GM12875 (cell line): ENCODE measurements at regions not wholly inside any gene's neighbourhood (a gene's known extent, or its start where the extent isn't known, plus 50 kb on each side); places are given as distances from the start of the nearest gene placed in this dataset.

ENCODE experiments used
- H3K4me3 ChIP-seq: one replicate; pipeline ENCODE4 v1.5.1; 2011; ENCODE audit warnings: low read depth, low read length, control low read depth
- TF ChIP-seq, protein P1 (sequence below): IDR thresholded peaks from 2 replicates; pipeline ENCODE4 v1.5.1; 2011; ENCODE audit warnings: low read depth, mild to moderate bottlenecking, control low read depth, inconsistent platforms, low read length, moderate library complexity, borderline replicate concordance; ENCODE audit not compliant: insufficient read depth

GRCh38 chr2:106041150-106041549 is 153.0 kb downstream of the UXS1 start:
- H3K4me3 ChIP-seq = no peak overlapping the region

GRCh38 chr2:106039634-106040315 is 154.3 kb downstream of the UXS1 start:
- no peak overlapping the region for H3K4me3 ChIP-seq
- TF ChIP-seq, protein P1, sequence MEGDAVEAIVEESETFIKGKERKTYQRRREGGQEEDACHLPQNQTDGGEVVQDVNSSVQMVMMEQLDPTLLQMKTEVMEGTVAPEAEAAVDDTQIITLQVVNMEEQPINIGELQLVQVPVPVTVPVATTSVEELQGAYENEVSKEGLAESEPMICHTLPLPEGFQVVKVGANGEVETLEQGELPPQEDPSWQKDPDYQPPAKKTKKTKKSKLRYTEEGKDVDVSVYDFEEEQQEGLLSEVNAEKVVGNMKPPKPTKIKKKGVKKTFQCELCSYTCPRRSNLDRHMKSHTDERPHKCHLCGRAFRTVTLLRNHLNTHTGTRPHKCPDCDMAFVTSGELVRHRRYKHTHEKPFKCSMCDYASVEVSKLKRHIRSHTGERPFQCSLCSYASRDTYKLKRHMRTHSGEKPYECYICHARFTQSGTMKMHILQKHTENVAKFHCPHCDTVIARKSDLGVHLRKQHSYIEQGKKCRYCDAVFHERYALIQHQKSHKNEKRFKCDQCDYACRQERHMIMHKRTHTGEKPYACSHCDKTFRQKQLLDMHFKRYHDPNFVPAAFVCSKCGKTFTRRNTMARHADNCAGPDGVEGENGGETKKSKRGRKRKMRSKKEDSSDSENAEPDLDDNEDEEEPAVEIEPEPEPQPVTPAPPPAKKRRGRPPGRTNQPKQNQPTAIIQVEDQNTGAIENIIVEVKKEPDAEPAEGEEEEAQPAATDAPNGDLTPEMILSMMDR = no peak

More at GRCh38 chr2:106041150-106041549, 153.0 kb downstream of the UXS1 start:
- TF ChIP-seq, protein P1 = no peak

DNA sequence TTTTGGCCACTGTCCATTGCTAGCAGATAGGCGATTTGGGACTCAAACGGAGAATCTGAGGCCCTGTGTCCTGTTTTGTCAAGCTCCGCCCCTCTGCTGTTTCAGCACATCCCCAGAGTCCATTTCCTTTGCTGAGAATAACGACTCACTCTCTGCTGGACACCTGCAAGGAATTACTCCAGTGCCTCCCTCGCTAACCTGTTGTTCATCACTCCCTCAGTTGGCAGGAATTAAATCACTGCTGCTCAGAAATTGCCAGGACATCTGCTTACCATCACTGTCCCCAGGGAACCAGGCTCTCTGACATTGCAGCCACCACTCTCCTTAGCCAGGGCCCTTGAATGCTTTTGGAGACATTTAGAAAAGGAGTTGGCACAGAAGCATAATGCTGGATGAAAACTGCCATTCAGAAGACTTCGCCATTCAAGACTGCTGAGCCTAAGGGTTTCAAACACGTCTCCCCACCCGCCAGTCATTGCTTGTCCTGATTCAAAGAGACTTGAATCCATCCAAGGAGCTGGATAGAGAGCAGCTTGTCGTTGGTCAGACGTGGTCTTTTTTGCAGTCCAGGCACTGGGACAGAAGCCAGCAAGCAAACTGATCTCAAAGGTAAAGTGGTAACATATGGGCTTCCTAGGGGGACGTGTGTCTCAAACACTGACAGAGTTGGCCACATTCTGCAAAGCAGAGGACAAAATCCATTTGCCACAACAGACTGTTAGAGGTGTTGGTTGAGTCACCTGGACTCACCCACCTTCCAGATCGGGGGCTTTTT is 155.3 kb downstream of the UXS1 start:
- TF ChIP-seq, protein P1 = no peak
- H3K4me3 ChIP-seq = no peak overlapping the region

DNA sequence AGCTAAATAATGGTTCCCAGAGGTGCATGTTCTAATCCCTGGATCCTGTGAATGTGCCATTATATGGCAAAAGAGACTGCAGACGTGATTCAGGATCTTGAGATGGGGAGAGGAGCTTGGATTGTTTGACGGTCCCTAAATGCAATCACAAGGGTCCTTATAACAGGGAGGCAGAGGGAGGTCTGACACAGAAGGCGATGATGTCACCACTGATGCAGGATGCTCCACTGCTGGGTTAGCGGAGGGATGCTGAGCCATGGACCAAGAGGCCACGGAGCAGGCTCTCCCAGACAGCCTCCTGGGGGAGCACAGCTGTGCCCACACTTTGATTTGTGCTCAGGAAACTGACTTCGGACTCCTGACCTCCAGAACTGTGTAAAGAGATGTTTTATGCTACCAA is 156.2 kb downstream of the UXS1 start:
- no peak overlapping the region for H3K4me3 ChIP-seq
- TF ChIP-seq, protein P1 = no peak

- no peak overlapping the region for H3K4me3 ChIP-seq
- TF ChIP-seq, protein P1 = no peak
Measured at GRCh38 chr2:106037262-106037661, 156.8 kb downstream of the UXS1 start.

GRCh38 chr2:106034325-106034724 is 159.8 kb downstream of the UXS1 start:
- no peak overlapping the region for H3K4me3 ChIP-seq
- TF ChIP-seq, protein P1 = no peak

DNA sequence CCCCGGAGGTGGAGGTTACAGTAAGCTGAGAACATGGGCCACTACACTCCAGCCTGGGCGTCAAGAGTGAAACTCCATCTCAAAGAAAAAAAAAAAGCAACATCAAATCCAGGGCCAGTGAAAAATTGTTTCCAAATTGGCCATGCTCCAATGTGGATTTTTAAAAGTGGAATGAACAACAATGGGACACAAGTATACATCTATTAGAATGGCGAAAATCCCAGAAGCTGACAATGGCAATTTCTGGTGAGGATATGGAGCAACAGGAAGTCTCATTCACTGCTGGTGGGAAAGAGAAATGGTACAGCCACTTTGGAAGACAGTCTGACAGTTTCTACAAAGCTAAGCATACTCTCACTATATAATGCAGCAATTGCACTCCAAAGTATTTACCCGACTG is 161.4 kb downstream of the UXS1 start:
- H3K4me3 ChIP-seq = no peak overlapping the region
- TF ChIP-seq, protein P1 = no peak
